ENCODE measurements at regions not wholly inside any gene's neighbourhood (a gene's known extent, or its start where the extent isn't known, plus 50 kb on each side); places are given as distances from the start of the nearest gene placed in this dataset.
A peak's percentile ranks its signal among the peaks of the same experiment; 100 is the strongest.

DNA sequence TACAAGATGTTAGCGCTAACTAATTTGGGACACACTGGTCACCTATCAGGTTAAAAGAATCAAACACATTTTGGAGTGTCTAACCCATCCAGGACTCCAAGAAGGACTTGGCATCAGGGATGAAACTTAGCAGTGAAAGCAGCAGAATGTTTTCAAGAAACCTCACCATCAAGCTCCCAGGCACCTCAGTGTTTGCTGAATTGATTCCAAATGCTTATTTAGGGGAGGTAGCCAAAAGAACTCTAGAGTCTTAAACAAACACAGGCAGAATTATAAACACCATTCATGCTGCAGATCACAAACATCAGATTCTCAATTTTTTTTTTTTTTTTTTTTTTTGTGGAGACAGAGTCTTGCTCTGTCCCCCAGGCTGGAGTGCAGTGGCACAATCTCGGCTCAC lies 122.8 kb upstream of the UXS1 start:
- Histone ChIP-seq H3K27ac (replicated peaks; ENCODE audit: low read length) (no peak overlapping the region), H3K27me3 (ENCODE audit: control insufficient read depth in 3 of 3, insufficient read depth in 3 of 3, low read depth in 1 of 3, low read length in 3 of 3) (no peaks in the 10 kb centered on the region), H3K4me2 (ENCODE audit: insufficient read depth, low read length, poor library complexity, severe bottlenecking) (no peak overlapping the region), H2AFZ (ENCODE audit: low read length) (no peak overlapping the region), H3K23ac (ENCODE audit: low read depth, low read length, poor library complexity) (no peak overlapping the region), H2BK15ac (ENCODE audit: low read length) (no peak overlapping the region), H2BK12ac (ENCODE audit: low read length) (no peak overlapping the region), H4K91ac (ENCODE audit: low read depth, low read length, poor library complexity) (no peak overlapping the region), H3K4me1 (ENCODE audit: control insufficient read depth in 2 of 2, insufficient read depth in 1 of 2, low read depth in 1 of 2, low read length in 2 of 2) (no peaks in the 10 kb centered on the region), H3K79me1 (ENCODE audit: low read depth, low read length) (no peaks in the 10 kb centered on the region), H4K8ac (ENCODE audit: low read depth, low read length) (no peak overlapping the region), H2BK5ac (ENCODE audit: low read length) (no peak overlapping the region), H3K36me3 (replicated peaks in 1 of 2; ENCODE audit: control insufficient read depth in 2 of 2, insufficient read depth in 2 of 2, low read length in 2 of 2) (no peaks in the 10 kb centered on the region), H2AK5ac (ENCODE audit: low read depth, low read length) (no peak overlapping the region), H3K9ac (ENCODE audit: low read depth, low read length, poor library complexity) (no peak overlapping the region), H3K9me3 (replicated peaks in 1 of 2; ENCODE audit: control insufficient read depth in 2 of 2, insufficient read depth in 1 of 2, low read depth in 1 of 2, low read length in 2 of 2) (peaks cover 0 to 6% of the 10 kb centered on the region in 2 donors), H3K4me3 (ENCODE audit: low read length in 2 of 2) (no peak overlapping the region), H2BK120ac (ENCODE audit: low read depth, low read length) (no peak overlapping the region), H3K4ac (ENCODE audit: low read length) (no peak overlapping the region), H3K18ac (ENCODE audit: low read length) (no peak overlapping the region), H3K14ac (ENCODE audit: low read length) (no peak overlapping the region)
- WGBS, 2 donors (ENCODE audit: extremely low coverage in 2 of 2, insufficient read length in 2 of 2, insufficient replicate concordance in 1 of 2): no CpG with 5 or more reads among the region's 2 CpGs
- DNase-seq (ENCODE audit: low spot score): no peak

DNA sequence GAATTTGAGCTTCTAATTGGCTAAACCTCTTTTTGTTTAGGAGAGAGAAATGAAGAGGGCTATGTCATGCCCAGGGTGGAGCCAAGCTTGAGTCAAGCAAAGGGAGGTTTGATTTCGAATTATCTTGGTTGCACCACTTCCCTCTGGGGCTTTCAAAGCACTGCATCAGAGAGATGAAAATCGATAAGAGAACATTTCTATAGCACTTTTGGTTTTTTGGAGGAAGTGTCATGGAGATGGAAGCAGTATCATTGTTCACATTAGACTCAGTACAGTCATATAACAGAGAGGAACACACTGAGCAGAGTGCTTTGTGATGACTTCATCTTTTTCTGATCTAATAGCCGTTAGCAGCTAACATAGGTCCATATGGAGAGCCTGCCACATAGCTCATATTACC lies 120.3 kb upstream of the UXS1 start:
- Histone ChIP-seq H2BK5ac (ENCODE audit: low read length) (no peak overlapping the region), H3K36me3 (replicated peaks in 1 of 2; ENCODE audit: control insufficient read depth in 2 of 2, insufficient read depth in 2 of 2, low read length in 2 of 2) (no peaks in the 10 kb centered on the region), H3K23ac (ENCODE audit: low read depth, low read length, poor library complexity) (no peak overlapping the region), H4K91ac (ENCODE audit: low read depth, low read length, poor library complexity) (no peak overlapping the region), H3K18ac (ENCODE audit: low read length) (no peak overlapping the region), H2AFZ (ENCODE audit: low read length) (peak overlapping the region; percentile 28), H3K4ac (ENCODE audit: low read length) (no peak overlapping the region), H3K79me1 (ENCODE audit: low read depth, low read length) (no peaks in the 10 kb centered on the region), H3K4me1 (ENCODE audit: control insufficient read depth in 2 of 2, insufficient read depth in 1 of 2, low read depth in 1 of 2, low read length in 2 of 2) (peaks cover 0 to 7% of the 10 kb centered on the region in 2 donors), H2AK5ac (ENCODE audit: low read depth, low read length) (no peak overlapping the region), H3K14ac (ENCODE audit: low read length) (no peak overlapping the region), H3K27me3 (ENCODE audit: control insufficient read depth in 3 of 3, insufficient read depth in 3 of 3, low read depth in 1 of 3, low read length in 3 of 3) (no peaks in the 10 kb centered on the region), H3K4me2 (ENCODE audit: insufficient read depth, low read length, poor library complexity, severe bottlenecking) (no peak overlapping the region), H2BK120ac (ENCODE audit: low read depth, low read length) (no peak overlapping the region), H3K9me3 (replicated peaks in 1 of 2; ENCODE audit: control insufficient read depth in 2 of 2, insufficient read depth in 1 of 2, low read depth in 1 of 2, low read length in 2 of 2) (no peaks in the 10 kb centered on the region), H2BK15ac (ENCODE audit: low read length) (no peak overlapping the region), H3K4me3 (ENCODE audit: low read length in 2 of 2) (no peak overlapping the region), H2BK12ac (ENCODE audit: low read length) (no peak overlapping the region), H3K9ac (ENCODE audit: low read depth, low read length, poor library complexity) (no peak overlapping the region), H3K27ac (replicated peaks; ENCODE audit: low read length) (no peak overlapping the region), H4K8ac (ENCODE audit: low read depth, low read length) (no peak overlapping the region)
- DNase-seq (ENCODE audit: low spot score): no peak
- WGBS, 2 donors (ENCODE audit: extremely low coverage in 2 of 2, insufficient read length in 2 of 2, insufficient replicate concordance in 1 of 2): no CpG with 5 or more reads among the region's 3 CpGs

DNA sequence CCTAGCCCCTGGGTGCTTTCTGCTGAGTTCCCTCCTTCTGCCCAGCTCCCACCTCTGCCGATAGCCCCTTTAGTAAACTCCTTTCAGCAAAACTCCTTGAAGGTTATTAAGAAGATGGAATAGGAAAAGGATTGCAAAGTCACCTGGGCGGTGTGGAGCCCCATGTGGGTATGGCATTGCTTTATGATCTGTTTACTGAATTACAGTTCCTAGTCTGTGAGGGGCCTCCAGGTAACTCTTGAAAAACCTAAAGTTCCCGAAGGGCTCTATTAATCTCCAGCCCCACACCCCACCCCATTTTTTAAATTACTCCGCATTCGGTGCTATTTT lies 116.9 kb upstream of the UXS1 start:
- H3K79me1 ChIP-seq (ENCODE audit: low read depth, low read length): no peaks in the 10 kb centered on the region
- H3K18ac ChIP-seq (ENCODE audit: low read length): peak overlapping the region; percentile 91
- peak overlapping the region; percentile 1 for H3K14ac ChIP-seq (ENCODE audit: low read length)
- no peaks in the 10 kb centered on the region for H3K9me3 ChIP-seq (replicated peaks in 1 of 2; ENCODE audit: control insufficient read depth in 2 of 2, insufficient read depth in 1 of 2, low read depth in 1 of 2, low read length in 2 of 2)
- H4K91ac ChIP-seq (ENCODE audit: low read depth, low read length, poor library complexity): no peak overlapping the region
- peak overlapping the region; percentile 39 for H2BK5ac ChIP-seq (ENCODE audit: low read length)
- H3K36me3 ChIP-seq (replicated peaks in 1 of 2; ENCODE audit: control insufficient read depth in 2 of 2, insufficient read depth in 2 of 2, low read length in 2 of 2): no peaks in the 10 kb centered on the region
- H3K4ac ChIP-seq (ENCODE audit: low read length): no peak overlapping the region
- H3K4me2 ChIP-seq (ENCODE audit: insufficient read depth, low read length, poor library complexity, severe bottlenecking): no peak overlapping the region
- H4K8ac ChIP-seq (ENCODE audit: low read depth, low read length): no peak overlapping the region
- peak overlapping the region in 1 of 2 donors; percentile 51 for H3K4me3 ChIP-seq (ENCODE audit: low read length in 2 of 2)
- H2BK15ac ChIP-seq (ENCODE audit: low read length): no peak overlapping the region
- H3K23ac ChIP-seq (ENCODE audit: low read depth, low read length, poor library complexity): no peak overlapping the region
- H3K27me3 ChIP-seq (ENCODE audit: control insufficient read depth in 3 of 3, insufficient read depth in 3 of 3, low read depth in 1 of 3, low read length in 3 of 3): no peaks in the 10 kb centered on the region
- H2AFZ ChIP-seq (ENCODE audit: low read length): peak overlapping the region; percentile 32
- H3K4me1 ChIP-seq (ENCODE audit: control insufficient read depth in 2 of 2, insufficient read depth in 1 of 2, low read depth in 1 of 2, low read length in 2 of 2): peaks cover 0 to 7% of the 10 kb centered on the region in 2 donors
- no CpG with 5 or more reads among the region's 5 CpGs for WGBS, 2 donors (ENCODE audit: extremely low coverage in 2 of 2, insufficient read length in 2 of 2, insufficient replicate concordance in 1 of 2)
- H2AK5ac ChIP-seq (ENCODE audit: low read depth, low read length): no peak overlapping the region
- no peak overlapping the region for H3K9ac ChIP-seq (ENCODE audit: low read depth, low read length, poor library complexity)
- H3K27ac ChIP-seq (replicated peaks; ENCODE audit: low read length): no peak overlapping the region
- no peak overlapping the region for H2BK120ac ChIP-seq (ENCODE audit: low read depth, low read length)
- no peak overlapping the region for H2BK12ac ChIP-seq (ENCODE audit: low read length)
- no peak for DNase-seq (ENCODE audit: low spot score)

DNA sequence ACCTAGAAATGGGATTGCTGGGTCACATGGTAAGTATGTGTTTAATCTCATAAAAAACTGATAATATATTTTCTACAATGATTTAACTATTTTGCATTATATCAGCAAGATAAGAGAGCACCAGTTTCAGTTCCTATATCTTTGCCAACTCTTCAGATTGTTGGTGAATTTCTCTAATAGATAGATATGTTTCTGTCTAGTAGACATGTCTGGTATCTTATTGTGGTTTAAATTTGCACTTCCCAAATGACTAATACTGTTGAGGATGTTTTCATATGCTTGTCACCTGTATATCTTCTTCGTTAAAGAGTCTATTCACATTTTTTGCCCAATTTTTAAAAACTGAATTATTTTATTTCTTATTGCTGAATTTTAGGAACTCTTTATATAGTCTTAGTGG lies 113.8 kb upstream of the UXS1 start:
- H2AK5ac ChIP-seq (ENCODE audit: low read depth, low read length): no peak overlapping the region
- no peak overlapping the region for H3K18ac ChIP-seq (ENCODE audit: low read length)
- peaks cover 0 to 7% of the 10 kb centered on the region in 2 donors for H3K4me1 ChIP-seq (ENCODE audit: control insufficient read depth in 2 of 2, insufficient read depth in 1 of 2, low read depth in 1 of 2, low read length in 2 of 2)
- H3K79me1 ChIP-seq (ENCODE audit: low read depth, low read length): no peaks in the 10 kb centered on the region
- H3K14ac ChIP-seq (ENCODE audit: low read length): no peak overlapping the region
- H4K8ac ChIP-seq (ENCODE audit: low read depth, low read length): no peak overlapping the region
- H4K91ac ChIP-seq (ENCODE audit: low read depth, low read length, poor library complexity): no peak overlapping the region
- peaks cover 0 to under 1% of the 10 kb centered on the region in 2 donors for H3K9me3 ChIP-seq (replicated peaks in 1 of 2; ENCODE audit: control insufficient read depth in 2 of 2, insufficient read depth in 1 of 2, low read depth in 1 of 2, low read length in 2 of 2)
- DNase-seq (ENCODE audit: low spot score): no peak
- H3K4me3 ChIP-seq (ENCODE audit: low read length in 2 of 2): no peak overlapping the region
- no peaks in the 10 kb centered on the region for H3K27me3 ChIP-seq (ENCODE audit: control insufficient read depth in 3 of 3, insufficient read depth in 3 of 3, low read depth in 1 of 3, low read length in 3 of 3)
- no peak overlapping the region for H3K23ac ChIP-seq (ENCODE audit: low read depth, low read length, poor library complexity)
- no peak overlapping the region for H3K9ac ChIP-seq (ENCODE audit: low read depth, low read length, poor library complexity)
- H2BK12ac ChIP-seq (ENCODE audit: low read length): no peak overlapping the region
- no peak overlapping the region for H2BK5ac ChIP-seq (ENCODE audit: low read length)
- no CpG with 5 or more reads among the region's 1 CpG for WGBS, 2 donors (ENCODE audit: extremely low coverage in 2 of 2, insufficient read length in 2 of 2, insufficient replicate concordance in 1 of 2)
- H3K4me2 ChIP-seq (ENCODE audit: insufficient read depth, low read length, poor library complexity, severe bottlenecking): no peak overlapping the region
- H2BK15ac ChIP-seq (ENCODE audit: low read length): no peak overlapping the region
- no peak overlapping the region for H3K4ac ChIP-seq (ENCODE audit: low read length)
- H2AFZ ChIP-seq (ENCODE audit: low read length): no peak overlapping the region
- no peak overlapping the region for H2BK120ac ChIP-seq (ENCODE audit: low read depth, low read length)
- H3K27ac ChIP-seq (replicated peaks; ENCODE audit: low read length): no peak overlapping the region
- no peaks in the 10 kb centered on the region for H3K36me3 ChIP-seq (replicated peaks in 1 of 2; ENCODE audit: control insufficient read depth in 2 of 2, insufficient read depth in 2 of 2, low read length in 2 of 2)
